Activated T-helper 1 cell treated with Interleukin-2 at 50 U/mL for 16 hours (primary cell): ENCODE measurements at regions not wholly inside any gene's neighbourhood (a gene's known extent, or its start where the extent isn't known, plus 50 kb on each side); places are given as distances from the start of the nearest gene placed in this dataset.

ENCODE experiments used
- DNase-seq: peaks from one replicate; pipeline ENCODE4 v3.0.0-alpha.2; 2020; ENCODE audit warnings: low read depth

GRCh38 chr10:78938695-78939672, 129.8 kb upstream of the ZMIZ1 start:
- no peak for DNase-seq

GRCh38 chr10:78942091-78942501, 126.7 kb upstream of the ZMIZ1 start:
- no peak for DNase-seq

DNA sequence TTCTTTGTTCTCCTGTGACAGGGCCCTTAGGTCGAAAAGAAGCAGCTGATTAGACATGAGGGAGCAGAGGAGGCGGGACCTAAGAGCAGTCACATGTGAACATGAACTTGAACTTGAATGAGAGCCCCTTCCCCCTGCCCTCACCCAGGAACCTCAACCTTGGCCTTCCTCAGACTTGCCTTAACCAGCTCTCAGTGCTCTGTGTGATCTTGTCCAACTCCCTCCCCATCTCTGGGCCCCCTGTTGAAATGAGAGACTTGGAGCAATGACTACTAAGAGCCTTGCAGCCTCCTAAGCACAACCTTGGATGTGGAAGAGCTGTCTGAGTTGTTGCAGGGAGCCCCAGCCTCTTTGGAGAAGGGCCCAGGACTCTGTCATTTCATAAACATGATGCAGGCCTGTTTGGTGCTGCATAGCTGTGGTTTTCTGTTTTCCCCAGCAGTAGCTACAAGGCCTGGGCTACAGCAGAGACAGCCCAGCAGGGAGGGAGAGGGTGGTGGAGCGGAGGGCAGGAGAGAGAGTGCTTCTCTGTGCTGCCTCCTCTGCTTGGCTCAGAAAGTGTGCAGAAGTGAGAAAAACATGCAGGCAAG, 123.9 kb upstream of the ZMIZ1 start:
- DNase-seq = no peak

GRCh38 chr10:78945838-78946237, 122.9 kb upstream of the ZMIZ1 start:
- DNase-seq = no peak

DNA sequence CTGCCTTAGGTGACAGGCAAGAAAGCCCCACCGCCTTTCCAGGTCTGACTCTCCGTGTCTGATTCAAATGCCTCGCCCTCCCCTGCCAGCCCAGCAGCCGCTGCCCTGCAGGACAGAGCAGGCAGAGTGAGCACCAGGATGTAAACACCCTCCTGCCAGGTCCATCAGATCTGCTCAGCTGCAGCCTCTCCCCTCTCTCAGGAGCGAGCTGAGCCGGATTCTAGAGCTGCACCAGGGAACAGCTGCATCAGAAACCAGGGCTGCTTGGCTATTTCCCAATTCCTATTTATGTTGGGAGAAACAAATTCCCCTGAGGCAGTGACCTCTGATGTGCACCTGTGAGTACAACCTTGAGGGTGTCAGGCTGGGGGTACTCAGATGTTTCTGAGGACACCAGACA, 121.5 kb upstream of the ZMIZ1 start:
- DNase-seq = no peak

DNA sequence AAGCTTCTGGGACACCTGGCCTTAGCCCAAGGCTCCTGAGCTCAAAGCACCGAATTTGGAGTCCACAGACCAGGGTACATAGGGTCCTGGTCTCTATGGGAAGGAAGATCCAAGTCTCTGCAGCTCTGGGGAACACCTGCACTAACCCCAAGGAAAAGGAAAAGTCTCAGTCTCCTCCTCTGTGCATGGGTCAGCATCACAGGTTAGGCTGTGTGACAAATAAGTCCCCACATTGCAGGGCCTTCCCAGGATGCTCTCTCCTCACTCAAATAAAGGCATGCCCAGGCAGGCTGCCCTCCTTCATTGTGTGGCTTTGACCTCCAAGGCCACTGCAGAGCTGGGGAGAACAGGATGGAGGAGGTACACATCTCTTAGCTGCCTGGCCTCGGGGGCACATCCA, 121.0 kb upstream of the ZMIZ1 start:
- no peak for DNase-seq

DNA sequence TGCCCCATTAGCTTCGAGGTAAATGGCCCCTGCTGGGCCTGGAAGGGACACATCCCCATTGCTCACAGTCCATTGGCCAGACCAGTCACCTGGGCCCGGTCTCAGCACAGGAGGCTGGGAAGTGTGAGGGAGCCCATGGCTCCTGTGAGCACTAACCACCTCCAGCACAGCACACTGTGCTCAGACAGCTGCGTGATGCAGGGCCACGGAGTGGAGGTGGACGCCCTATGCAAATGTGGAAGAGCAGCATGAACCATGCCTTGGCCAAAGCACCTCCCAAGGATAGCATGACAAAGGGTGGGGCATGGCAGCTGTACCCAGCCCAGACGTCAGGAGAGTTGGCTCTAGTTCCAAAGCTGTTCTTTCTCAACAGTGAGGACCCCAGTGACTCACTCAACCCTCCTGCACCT, 120.1 kb upstream of the ZMIZ1 start:
- DNase-seq = no peak

DNA sequence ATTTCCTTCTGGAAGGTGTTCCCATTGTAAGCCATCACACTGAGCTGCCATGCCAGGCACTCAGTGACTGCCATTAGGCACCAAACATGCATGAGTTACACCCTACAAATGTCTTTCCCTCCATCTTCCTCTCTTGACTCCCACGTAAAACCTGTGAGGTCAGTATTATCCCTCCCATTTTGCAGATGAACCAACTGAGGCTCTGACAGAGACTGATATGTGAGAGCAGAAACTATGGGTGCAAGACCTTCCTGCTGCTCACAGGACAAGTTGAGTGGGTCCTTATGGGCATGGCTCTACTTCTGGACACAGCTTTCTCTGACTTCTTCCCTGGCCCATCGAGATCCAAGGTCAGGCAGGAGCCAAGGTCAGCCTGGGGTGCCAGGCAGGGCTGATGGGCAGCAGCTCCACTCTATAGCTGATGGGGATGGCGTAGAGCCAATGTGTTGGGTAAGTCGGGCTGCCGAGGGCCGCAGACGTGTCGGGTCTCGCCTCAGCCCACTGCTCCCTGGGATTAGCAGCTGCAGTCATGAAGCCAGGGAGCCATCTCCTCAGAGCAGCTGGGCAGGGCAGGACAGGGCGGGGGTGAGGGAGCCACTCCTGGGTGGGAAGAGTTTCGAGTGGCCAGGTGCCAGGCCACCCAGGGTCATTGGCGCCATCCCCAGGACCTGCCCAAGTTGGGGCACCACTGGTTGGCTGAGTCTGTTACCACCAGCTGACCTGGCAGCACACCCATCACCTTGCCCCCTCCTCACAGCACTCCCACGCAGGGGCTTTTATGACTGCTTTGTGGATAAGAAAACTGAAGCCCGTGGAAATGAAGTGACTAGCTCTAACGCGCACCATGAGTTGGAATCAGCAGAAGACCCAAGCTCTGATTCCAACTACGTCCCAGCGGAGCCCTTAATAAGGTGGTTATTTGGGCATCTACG, 117.8 kb upstream of the ZMIZ1 start:
- DNase-seq = no peak

- no peak for DNase-seq
These were observed 116.7 kb upstream of the ZMIZ1 start for GRCh38 chr10:78952030-78952429.

DNA sequence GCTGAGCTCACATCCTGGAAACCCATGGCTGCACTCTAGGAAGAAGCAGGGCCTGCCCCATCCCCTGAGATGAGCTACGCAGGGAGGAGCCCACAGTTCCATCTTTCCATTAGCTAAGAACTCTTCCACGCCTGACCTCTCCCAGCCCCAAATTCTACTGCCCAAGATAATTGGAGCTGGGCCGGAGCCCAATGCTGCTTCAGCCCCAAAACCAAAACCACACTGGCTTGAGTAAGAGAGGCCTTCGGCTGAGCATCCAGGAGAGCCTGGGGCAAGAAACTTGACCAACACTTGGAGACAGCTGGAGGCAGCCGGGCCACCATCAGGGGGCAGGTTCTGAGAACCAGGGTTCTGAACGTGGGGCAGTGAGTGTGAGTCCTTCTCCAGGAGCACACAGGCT, 116.1 kb upstream of the ZMIZ1 start:
- DNase-seq = no peak

GRCh38 chr10:78953113-78953798, 115.5 kb upstream of the ZMIZ1 start:
- DNase-seq = no peak

- DNase-seq = no peak
These were observed 114.9 kb upstream of the ZMIZ1 start for GRCh38 chr10:78953799-78954297.

DNA sequence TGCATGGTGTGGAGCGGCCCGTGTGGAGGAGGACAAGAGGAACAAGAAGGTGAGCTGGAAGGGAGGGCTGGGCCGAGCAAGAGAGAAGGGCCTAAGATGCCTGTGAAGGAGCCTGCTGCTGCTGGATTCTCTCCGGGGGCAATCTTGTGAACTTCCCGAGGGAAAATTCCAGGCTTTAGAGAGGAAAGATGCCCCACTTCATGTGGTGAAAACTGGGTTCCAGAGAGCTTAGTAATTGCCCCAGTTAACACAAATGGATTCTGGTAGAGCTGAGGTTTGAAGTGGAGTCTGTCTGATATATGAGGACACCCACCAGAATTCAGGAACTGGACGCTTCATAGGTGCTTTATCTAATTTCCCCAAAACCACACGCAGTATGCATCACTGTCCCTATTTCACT, 114.1 kb upstream of the ZMIZ1 start:
- DNase-seq = no peak

- DNase-seq = no peak
These were observed 113.6 kb upstream of the ZMIZ1 start for GRCh38 chr10:78955206-78955605.

DNA sequence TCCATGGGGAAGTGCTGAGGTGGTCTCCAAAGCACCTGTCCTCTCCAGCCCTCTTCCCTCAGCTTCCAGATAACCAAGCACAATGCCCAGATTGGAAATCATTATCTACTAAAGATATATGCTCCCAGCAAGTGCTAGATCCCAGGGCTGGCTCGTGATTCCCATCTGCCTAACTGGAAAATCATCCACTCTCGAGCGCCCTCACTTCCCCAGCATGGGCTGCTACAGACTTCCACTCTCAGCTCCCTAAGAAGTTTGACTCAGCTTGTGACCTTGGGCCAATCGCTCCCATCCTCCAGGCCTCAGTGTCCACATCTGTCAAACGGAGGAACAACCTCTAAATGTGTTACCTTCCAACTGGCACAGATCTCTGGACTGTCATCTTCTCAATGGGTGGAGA, 112.4 kb upstream of the ZMIZ1 start:
- no peak for DNase-seq

- DNase-seq = no peak
These were observed 111.2 kb upstream of the ZMIZ1 start for GRCh38 chr10:78957471-78958039.

GRCh38 chr10:78959217-78959923, 109.4 kb upstream of the ZMIZ1 start:
- DNase-seq = no peak

- DNase-seq = no peak
These were observed 108.9 kb upstream of the ZMIZ1 start for GRCh38 chr10:78959924-78960285.

DNA sequence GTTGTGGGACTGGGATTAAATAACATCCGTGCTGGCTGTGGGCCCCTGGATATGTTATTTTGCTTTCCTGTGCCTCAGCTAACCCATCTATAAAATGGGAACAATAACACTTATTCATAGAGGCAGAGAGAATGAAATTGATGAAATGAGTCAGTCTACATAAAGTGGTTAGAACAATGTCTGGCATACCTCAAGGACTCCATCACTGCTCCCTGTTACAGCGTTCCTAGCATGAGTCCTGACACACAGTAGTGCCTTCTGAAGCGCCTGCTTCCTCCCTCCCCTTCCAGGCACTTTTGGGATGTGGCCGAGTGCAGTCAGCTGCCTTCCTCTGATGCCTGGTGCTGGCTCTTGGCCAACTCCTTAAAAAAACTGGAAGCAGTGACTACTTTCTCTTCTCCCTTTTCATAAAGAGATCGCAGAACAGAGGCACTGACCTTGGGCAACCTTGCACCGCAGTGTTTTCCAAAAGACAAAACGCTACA, 108.4 kb upstream of the ZMIZ1 start:
- DNase-seq = no peak

DNA sequence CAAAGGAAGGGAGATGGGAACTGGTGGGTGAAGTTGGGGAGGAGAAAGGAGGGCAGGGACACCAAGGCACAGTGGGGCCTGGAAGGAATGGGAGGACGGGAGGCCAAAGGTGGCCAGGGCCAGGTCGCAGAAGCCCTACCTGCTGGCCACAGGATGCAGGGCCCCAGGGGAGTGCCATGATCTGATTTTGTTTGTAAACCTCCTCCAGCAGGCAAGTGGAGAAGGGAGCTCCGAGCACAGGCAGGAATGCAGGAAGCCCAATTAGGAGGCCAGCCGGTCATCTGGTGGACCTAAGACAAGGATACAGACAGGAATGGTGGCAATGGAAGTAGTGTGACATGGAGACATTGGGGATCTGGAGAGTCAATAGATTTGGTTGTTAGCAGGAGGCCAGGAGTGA, 107.0 kb upstream of the ZMIZ1 start:
- no peak for DNase-seq
